ENCODE measurements at regions not wholly inside any gene's neighbourhood (a gene's known extent, or its start where the extent isn't known, plus 50 kb on each side); places are given as distances from the start of the nearest gene placed in this dataset.

DNA sequence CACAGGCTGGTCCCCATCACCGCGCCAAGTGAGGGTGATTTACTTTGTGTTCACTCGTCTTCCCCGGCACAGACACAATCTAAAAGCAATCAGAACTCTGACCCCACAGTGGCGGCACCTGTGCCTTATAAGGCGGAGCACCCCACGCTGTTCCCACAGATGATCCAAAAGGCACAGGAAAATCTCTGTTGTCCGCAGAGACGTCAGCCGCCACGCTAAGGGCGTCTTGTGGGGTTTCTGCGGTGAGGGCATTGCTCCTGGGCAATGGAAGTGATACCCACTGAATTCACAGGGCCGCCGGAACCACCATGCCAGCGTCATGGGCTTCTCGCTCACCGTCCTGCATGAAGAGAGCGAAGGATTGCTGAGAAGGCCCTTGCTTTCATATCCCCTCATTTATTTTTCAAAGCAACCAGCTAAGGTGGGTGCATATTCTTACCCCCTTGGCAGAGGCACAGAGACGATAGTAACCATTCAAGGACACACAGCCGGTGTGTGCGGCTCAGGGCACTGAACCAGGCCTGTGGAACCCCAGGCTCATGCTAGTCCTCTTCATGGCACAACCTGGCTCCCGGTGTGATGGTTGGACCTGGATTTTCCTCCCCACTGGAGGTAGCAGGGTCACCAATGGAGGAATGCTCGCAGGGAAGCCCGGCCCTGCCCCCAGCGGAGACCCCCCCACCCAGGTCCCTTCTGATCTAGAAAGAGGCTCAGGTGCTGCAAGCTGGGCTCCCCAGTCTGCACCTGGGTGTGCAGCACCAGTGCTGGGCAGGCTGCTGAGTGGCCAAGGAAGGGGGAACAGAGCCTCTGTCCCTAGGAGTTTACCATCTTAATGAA lies 279.0 kb downstream of the TCERG1L start:
- TF ChIP-seq, protein P1, sequence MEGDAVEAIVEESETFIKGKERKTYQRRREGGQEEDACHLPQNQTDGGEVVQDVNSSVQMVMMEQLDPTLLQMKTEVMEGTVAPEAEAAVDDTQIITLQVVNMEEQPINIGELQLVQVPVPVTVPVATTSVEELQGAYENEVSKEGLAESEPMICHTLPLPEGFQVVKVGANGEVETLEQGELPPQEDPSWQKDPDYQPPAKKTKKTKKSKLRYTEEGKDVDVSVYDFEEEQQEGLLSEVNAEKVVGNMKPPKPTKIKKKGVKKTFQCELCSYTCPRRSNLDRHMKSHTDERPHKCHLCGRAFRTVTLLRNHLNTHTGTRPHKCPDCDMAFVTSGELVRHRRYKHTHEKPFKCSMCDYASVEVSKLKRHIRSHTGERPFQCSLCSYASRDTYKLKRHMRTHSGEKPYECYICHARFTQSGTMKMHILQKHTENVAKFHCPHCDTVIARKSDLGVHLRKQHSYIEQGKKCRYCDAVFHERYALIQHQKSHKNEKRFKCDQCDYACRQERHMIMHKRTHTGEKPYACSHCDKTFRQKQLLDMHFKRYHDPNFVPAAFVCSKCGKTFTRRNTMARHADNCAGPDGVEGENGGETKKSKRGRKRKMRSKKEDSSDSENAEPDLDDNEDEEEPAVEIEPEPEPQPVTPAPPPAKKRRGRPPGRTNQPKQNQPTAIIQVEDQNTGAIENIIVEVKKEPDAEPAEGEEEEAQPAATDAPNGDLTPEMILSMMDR (IDR thresholded peaks at IDR 0.05; ENCODE audit: insufficient read depth, low read length), result no peak
- no peak for TF ChIP-seq POLR2AphosphoS5 (IDR thresholded peaks at IDR 0.05; ENCODE audit: low read depth)
- no peak for TF ChIP-seq SPI1 (IDR thresholded peaks at IDR 0.05; ENCODE audit: borderline replicate concordance, low read depth)
